HUES6 (cell line): ENCODE measurements at regions not wholly inside any gene's neighbourhood (a gene's known extent, or its start where the extent isn't known, plus 50 kb on each side); places are given as distances from the start of the nearest gene placed in this dataset.

Experiments used
- H3K27ac ChIP-seq: 2 replicates; pipeline ENCODE4 v1.7.0; 2013; ENCODE audit warnings: low read depth, mild to moderate bottlenecking, low read length, inconsistent platforms
- H3K27me3 ChIP-seq: 2 replicates; pipeline ENCODE4 v1.6.1; 2013; ENCODE audit warnings: low read length; ENCODE audit not compliant: control insufficient read depth, insufficient read depth
- H3K36me3 ChIP-seq: 2 replicates; pipeline ENCODE4 v1.6.1; 2013; ENCODE audit warnings: low read length; ENCODE audit not compliant: control insufficient read depth, insufficient read depth
- H3K4me1 ChIP-seq: 2 replicates; pipeline ENCODE4 v1.6.1; 2013; ENCODE audit warnings: low read length; ENCODE audit not compliant: control insufficient read depth, insufficient read depth
- H3K4me3 ChIP-seq: 2 replicates; pipeline ENCODE4 v1.5.1; 2013; ENCODE audit warnings: low read depth, low read length
- H3K9ac ChIP-seq: one replicate; pipeline ENCODE4 v1.6.1; 2013; ENCODE audit warnings: mild to moderate bottlenecking, low read length
- H3K9me3 ChIP-seq: 2 replicates; pipeline ENCODE4 v1.6.1; 2013; ENCODE audit warnings: low read depth, low read length; ENCODE audit not compliant: control insufficient read depth, insufficient read depth

- Histone ChIP-seq H3K27ac (no peak overlapping the region), H3K4me1 (no peaks in the 10 kb centered on the region), H3K9ac (no peak overlapping the region), H3K4me3 (no peak overlapping the region), H3K9me3 (no peaks in the 10 kb centered on the region), H3K36me3 (no peaks in the 10 kb centered on the region), H3K27me3 (no peaks in the 10 kb centered on the region)
Observed at GRCh38 chrX:97704881-97705280, 821.2 kb downstream of the RPA4 start.

GRCh38 chrX:97705936-97706335 lies 822.2 kb downstream of the RPA4 start:
- Histone ChIP-seq H3K27ac (no peak overlapping the region), H3K9ac (no peak overlapping the region), H3K4me3 (no peak overlapping the region), H3K9me3 (no peaks in the 10 kb centered on the region), H3K36me3 (no peaks in the 10 kb centered on the region), H3K4me1 (no peaks in the 10 kb centered on the region), H3K27me3 (no peaks in the 10 kb centered on the region)

- Histone ChIP-seq H3K4me3 (no peak overlapping the region), H3K9ac (no peak overlapping the region), H3K27me3 (no peaks in the 10 kb centered on the region), H3K36me3 (no peaks in the 10 kb centered on the region), H3K9me3 (no peaks in the 10 kb centered on the region), H3K27ac (no peak overlapping the region), H3K4me1 (no peaks in the 10 kb centered on the region)
Observed at GRCh38 chrX:97714072-97714471, 830.4 kb downstream of the RPA4 start.

GRCh38 chrX:97728215-97728614 lies 844.5 kb downstream of the RPA4 start:
- H3K27ac ChIP-seq: no peak overlapping the region
- H3K4me1 ChIP-seq: no peaks in the 10 kb centered on the region
- no peak overlapping the region for H3K4me3 ChIP-seq
- H3K9ac ChIP-seq: no peak overlapping the region
- H3K9me3 ChIP-seq: no peaks in the 10 kb centered on the region
- H3K36me3 ChIP-seq: no peaks in the 10 kb centered on the region
- no peaks in the 10 kb centered on the region for H3K27me3 ChIP-seq

- Histone ChIP-seq H3K36me3 (no peaks in the 10 kb centered on the region), H3K9me3 (peaks cover 17% of the 10 kb centered on the region), H3K27me3 (no peaks in the 10 kb centered on the region), H3K4me1 (no peaks in the 10 kb centered on the region), H3K27ac (no peak overlapping the region), H3K4me3 (no peak overlapping the region), H3K9ac (no peak overlapping the region)
Observed at GRCh38 chrX:97740044-97740443, 856.3 kb downstream of the RPA4 start.

- H3K4me3 ChIP-seq: no peak overlapping the region
- H3K27ac ChIP-seq: no peak overlapping the region
- no peak overlapping the region for H3K9ac ChIP-seq
- H3K36me3 ChIP-seq: no peaks in the 10 kb centered on the region
- H3K9me3 ChIP-seq: peaks cover 13% of the 10 kb centered on the region
- H3K4me1 ChIP-seq: no peaks in the 10 kb centered on the region
- no peaks in the 10 kb centered on the region for H3K27me3 ChIP-seq
Observed at GRCh38 chrX:97740886-97741285, 857.2 kb downstream of the RPA4 start.

GRCh38 chrX:97743014-97743413 lies 859.3 kb downstream of the RPA4 start:
- Histone ChIP-seq H3K4me1 (0 out of 2 replicates have a peak, but pooled peaks cover 3% of the 10 kb centered on the region), H3K27ac (no peak overlapping the region), H3K36me3 (no peaks in the 10 kb centered on the region), H3K27me3 (no peaks in the 10 kb centered on the region), H3K4me3 (no peak overlapping the region), H3K9ac (no peak overlapping the region), H3K9me3 (peaks cover 8% of the 10 kb centered on the region)

GRCh38 chrX:97747346-97747745 lies 863.6 kb downstream of the RPA4 start:
- H3K36me3 ChIP-seq: no peaks in the 10 kb centered on the region
- no peak overlapping the region for H3K4me3 ChIP-seq
- H3K4me1 ChIP-seq: 0 out of 2 replicates have a peak, but pooled peaks cover 3% of the 10 kb centered on the region
- no peak overlapping the region for H3K27ac ChIP-seq
- peaks cover 8% of the 10 kb centered on the region for H3K9me3 ChIP-seq
- no peak overlapping the region for H3K9ac ChIP-seq
- no peaks in the 10 kb centered on the region for H3K27me3 ChIP-seq

GRCh38 chrX:97751016-97751415 lies 867.3 kb downstream of the RPA4 start:
- no peak overlapping the region for H3K9ac ChIP-seq
- no peak overlapping the region for H3K4me3 ChIP-seq
- H3K27me3 ChIP-seq: no peaks in the 10 kb centered on the region
- no peaks in the 10 kb centered on the region for H3K9me3 ChIP-seq
- no peak overlapping the region for H3K27ac ChIP-seq
- H3K36me3 ChIP-seq: no peaks in the 10 kb centered on the region
- 0 out of 2 replicates have a peak, but pooled peaks cover 3% of the 10 kb centered on the region for H3K4me1 ChIP-seq

- no peak overlapping the region for H3K4me3 ChIP-seq
- H3K36me3 ChIP-seq: no peaks in the 10 kb centered on the region
- no peak overlapping the region for H3K27ac ChIP-seq
- 0 out of 2 replicates have a peak, but pooled peaks cover 3% of the 10 kb centered on the region for H3K4me1 ChIP-seq
- no peak overlapping the region for H3K9ac ChIP-seq
- no peaks in the 10 kb centered on the region for H3K27me3 ChIP-seq
- no peaks in the 10 kb centered on the region for H3K9me3 ChIP-seq
Observed at GRCh38 chrX:97751735-97752134, 868.0 kb downstream of the RPA4 start.

GRCh38 chrX:97756879-97757278 lies 873.2 kb downstream of the RPA4 start:
- Histone ChIP-seq H3K9me3 (no peaks in the 10 kb centered on the region), H3K36me3 (no peaks in the 10 kb centered on the region), H3K4me3 (no peak overlapping the region), H3K9ac (no peak overlapping the region), H3K27me3 (no peaks in the 10 kb centered on the region), H3K27ac (no peak overlapping the region), H3K4me1 (no peaks in the 10 kb centered on the region)

GRCh38 chrX:97763391-97763790 lies 879.7 kb downstream of the RPA4 start:
- H3K27me3 ChIP-seq: no peaks in the 10 kb centered on the region
- peaks cover 29% of the 10 kb centered on the region for H3K4me1 ChIP-seq
- no peaks in the 10 kb centered on the region for H3K9me3 ChIP-seq
- H3K9ac ChIP-seq: no peak overlapping the region
- 0 out of 2 replicates have a peak overlapping the region, but pooled peaks have one; percentile 32 for H3K27ac ChIP-seq
- no peak overlapping the region for H3K4me3 ChIP-seq
- no peaks in the 10 kb centered on the region for H3K36me3 ChIP-seq
